ENCODE measurements at regions not wholly inside any gene's neighbourhood (a gene's known extent, or its start where the extent isn't known, plus 50 kb on each side); places are given as distances from the start of the nearest gene placed in this dataset.

DNA sequence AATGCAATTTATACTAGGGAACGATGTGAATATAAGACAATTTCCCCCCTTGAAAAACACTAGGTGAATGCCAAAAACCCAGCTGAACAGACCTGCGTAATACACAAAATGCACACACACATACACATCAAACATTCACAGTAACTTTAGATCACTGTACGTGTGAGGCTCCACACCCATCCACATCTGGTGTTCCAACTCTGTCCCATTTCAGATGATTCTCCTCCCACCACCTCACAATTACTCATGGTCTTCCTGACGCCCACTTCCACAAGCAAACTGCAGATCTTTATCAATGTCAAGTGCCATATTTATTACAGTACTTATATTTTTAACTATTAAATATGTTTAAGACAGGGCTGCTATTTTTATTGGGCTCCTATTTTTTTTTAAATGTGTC is 57.8 kb upstream of the TENM4 start:
- H3K27me3 ChIP-seq (replicated peaks; ENCODE audit: control insufficient read depth, insufficient read depth, low read length): no peaks in the 10 kb centered on the region
- DNase-seq (ENCODE audit: extremely low read depth, insufficient read length): no peak
- H3K4me3 ChIP-seq (replicated peaks; ENCODE audit: low read depth, low read length): no peak overlapping the region
- TF ChIP-seq, protein P1, sequence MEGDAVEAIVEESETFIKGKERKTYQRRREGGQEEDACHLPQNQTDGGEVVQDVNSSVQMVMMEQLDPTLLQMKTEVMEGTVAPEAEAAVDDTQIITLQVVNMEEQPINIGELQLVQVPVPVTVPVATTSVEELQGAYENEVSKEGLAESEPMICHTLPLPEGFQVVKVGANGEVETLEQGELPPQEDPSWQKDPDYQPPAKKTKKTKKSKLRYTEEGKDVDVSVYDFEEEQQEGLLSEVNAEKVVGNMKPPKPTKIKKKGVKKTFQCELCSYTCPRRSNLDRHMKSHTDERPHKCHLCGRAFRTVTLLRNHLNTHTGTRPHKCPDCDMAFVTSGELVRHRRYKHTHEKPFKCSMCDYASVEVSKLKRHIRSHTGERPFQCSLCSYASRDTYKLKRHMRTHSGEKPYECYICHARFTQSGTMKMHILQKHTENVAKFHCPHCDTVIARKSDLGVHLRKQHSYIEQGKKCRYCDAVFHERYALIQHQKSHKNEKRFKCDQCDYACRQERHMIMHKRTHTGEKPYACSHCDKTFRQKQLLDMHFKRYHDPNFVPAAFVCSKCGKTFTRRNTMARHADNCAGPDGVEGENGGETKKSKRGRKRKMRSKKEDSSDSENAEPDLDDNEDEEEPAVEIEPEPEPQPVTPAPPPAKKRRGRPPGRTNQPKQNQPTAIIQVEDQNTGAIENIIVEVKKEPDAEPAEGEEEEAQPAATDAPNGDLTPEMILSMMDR (IDR thresholded peaks at IDR 0.05; ENCODE audit: insufficient read depth, low read length, poor library complexity, severe bottlenecking): no peak
- H3K36me3 ChIP-seq (ENCODE audit: control insufficient read depth, insufficient read depth, low read length): no peaks in the 10 kb centered on the region

DNA sequence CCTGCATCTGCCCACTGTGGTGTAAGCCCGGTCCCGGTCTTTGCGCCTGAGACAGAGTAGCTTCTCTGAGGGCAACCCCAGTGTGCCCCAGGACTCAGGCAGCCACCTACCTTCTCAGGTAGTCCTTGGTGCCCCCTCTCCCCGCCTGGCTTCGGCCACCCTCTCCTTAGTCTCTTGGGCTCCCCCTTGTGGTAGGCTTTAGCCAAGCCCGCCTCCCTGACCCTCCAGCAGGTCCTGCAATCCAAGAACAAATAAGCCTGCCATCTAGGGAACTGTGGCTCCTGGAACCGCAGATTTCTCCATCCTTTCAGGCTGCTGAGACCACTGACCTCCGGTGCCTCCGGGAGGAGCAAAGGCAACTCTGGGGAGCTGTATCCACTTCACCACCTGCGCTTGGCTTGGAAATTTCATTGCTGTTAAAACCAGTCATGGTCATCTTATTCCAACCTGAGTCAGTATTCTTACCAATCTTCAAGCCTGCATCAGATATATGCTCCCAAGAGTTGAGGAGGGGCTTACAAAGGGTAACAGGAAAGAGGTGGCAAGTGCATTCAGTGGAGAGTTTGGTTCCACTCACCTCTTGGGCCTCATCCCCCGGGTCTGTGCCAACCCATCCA is 52.8 kb upstream of the TENM4 start:
- DNase-seq (ENCODE audit: extremely low read depth, insufficient read length): peak; percentile 43
- H3K27me3 ChIP-seq (replicated peaks; ENCODE audit: control insufficient read depth, insufficient read depth, low read length): no peaks in the 10 kb centered on the region
- TF ChIP-seq, protein P1 (IDR thresholded peaks at IDR 0.05; ENCODE audit: insufficient read depth, low read length, poor library complexity, severe bottlenecking): peak; percentile 93
- no peak overlapping the region for H3K4me3 ChIP-seq (replicated peaks; ENCODE audit: low read depth, low read length)
- H3K36me3 ChIP-seq (ENCODE audit: control insufficient read depth, insufficient read depth, low read length): no peaks in the 10 kb centered on the region

DNA sequence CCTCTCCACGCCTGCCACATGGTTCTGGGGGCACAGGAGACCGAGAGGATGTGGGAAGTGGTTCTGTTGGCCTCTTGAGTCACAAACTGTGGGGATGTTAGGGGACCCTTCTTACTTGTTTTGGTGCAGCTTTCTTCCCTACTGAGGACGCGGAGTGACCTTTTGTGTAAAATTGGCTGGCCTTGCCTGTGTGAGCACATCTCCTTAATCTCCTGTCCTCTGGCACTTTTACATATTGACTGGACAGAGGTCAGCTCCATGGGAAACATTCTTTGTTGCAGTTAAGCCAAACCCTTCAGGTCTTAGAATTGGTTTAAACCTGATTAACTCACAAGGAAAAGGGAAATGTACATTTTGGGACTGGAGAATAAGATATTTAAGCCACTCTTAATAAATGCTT is 51.2 kb upstream of the TENM4 start:
- TF ChIP-seq, protein P1 (IDR thresholded peaks at IDR 0.05; ENCODE audit: insufficient read depth, low read length, poor library complexity, severe bottlenecking): no peak
- Histone ChIP-seq H3K4me3 (replicated peaks; ENCODE audit: low read depth, low read length) (no peak overlapping the region), H3K36me3 (ENCODE audit: control insufficient read depth, insufficient read depth, low read length) (no peaks in the 10 kb centered on the region), H3K27me3 (replicated peaks; ENCODE audit: control insufficient read depth, insufficient read depth, low read length) (no peaks in the 10 kb centered on the region)
- no peak for DNase-seq (ENCODE audit: extremely low read depth, insufficient read length)

Data from GM06990 (cell line).